HUDEP-2 (cell line): ENCODE measurements at regions not wholly inside any gene's neighbourhood (a gene's known extent, or its start where the extent isn't known, plus 50 kb on each side); places are given as distances from the start of the nearest gene placed in this dataset.

Source experiments
- DNase-seq, 76 experiments: peaks; one replicate each; lab custom pipeline; 2025; ENCODE audit not compliant: unreplicated experiment in 76 of 76; lab: John Stamatoyannopoulos, UW

DNA sequence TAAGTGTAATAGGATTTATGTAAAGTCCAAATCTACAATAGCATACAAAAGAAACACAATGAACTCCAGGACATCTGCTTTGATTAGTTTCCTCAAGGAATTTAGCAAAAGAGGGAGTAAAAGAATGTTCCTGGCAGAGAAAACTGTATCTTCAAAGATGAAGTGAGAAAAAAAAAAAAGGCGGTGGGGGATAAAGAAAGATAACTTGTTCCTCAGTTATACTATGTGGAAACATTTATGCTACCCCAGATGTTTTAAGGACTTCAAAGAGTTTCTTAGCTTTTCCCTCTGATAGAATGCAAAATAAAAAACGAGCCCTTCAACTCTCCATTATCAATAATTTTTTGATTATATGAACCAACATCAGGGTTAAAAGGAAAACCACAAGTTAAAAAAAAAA lies 908.9 kb upstream of the ADGRL2 start:
- DNase-seq = no peak

DNA sequence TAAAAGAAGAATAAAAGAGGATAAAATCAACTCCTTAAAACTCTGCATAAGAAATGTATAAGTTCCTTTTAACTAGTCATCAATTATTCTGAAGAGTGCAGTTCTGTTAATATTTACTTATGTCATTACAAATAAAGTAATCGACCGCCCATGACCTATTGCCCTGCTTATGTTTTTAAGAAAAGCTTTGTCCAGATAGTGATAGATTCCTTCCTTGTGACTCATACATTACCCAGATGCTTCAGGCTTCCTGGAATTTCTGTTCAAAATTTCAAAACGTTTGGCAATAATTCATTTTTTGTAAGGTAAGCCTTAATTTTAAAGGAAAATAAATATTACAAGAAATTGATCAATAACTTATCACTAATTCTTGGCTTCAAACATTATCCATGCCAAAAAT lies 918.2 kb upstream of the ADGRL2 start:
- DNase-seq = no peak

DNA sequence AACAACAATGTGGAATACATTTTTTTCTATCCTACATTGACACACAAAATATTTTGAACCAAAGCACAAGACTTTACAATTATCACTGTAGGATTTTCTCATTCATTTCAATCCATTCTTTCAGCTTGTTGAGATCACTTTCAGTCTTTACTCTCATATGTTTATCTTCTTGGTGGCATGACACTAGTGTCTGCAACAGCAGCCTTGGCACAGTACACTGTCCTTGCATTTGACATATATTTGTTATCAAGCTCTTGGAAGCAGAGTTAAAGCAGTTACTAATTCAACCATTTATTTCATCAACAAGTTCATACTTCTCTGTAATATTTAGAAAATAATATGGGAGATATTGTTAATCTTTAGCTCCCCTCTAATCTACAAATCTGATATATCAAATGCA lies 922.4 kb upstream of the ADGRL2 start:
- DNase-seq = no peak

GRCh38 chr1:80876035-80876434 lies 924.7 kb upstream of the ADGRL2 start:
- DNase-seq = no peak

DNA sequence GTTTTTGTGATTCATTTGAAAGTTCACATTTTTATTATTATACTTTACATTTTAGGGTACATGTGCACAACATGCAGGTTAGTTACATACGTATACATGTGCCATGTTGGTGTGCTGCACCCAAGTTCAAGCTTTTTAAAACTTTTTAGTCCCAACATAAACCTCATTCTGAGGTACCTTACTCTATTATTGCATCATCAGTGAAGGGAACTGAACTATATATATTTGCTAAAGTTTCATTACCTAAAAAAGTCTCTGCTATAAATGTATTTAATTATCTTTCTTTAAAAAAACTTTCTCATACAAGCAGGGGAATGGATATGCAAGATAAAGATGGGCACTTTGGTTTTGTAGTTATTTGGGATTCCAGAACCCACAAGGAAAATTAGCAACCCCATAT lies 931.4 kb upstream of the ADGRL2 start:
- DNase-seq = no peak

- DNase-seq = no peak
These were observed 952.8 kb upstream of the ADGRL2 start for GRCh38 chr1:80847904-80848303.

DNA sequence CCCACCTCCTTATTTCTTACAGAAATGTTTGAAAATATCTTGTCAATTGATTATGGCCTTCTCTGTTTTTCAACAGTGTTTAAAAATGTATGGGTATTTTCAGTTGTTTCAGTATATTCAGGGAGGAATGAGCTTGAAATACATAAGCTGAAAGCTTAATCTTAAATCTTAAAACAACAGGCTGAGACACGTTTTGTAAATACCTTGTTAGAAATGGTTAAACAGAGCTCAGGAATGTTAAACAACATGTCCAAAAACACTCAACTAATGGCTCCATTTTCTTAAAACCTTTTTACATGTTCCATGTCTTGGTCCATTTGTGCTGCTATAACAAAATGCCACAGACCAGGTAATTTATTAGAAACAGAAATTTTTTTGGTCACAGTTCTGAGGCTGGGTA lies 953.8 kb upstream of the ADGRL2 start:
- DNase-seq = no peak

DNA sequence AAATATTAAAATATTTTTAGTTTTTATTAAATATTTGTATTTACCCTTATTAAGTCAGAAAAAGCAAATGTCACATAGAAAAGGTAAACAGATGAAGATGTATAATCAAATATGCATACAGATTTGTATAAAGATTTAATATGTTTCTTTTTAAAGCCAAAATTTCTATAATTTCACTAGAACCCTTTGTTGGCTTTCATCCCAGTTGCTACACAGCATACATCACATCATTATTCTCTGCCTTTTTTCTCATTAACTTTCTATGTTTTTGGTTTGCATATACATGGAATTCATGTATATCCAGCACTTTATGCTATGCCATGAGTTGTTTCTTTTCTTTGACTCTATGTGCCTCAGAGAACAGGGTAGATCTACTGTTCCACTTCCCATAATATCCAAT lies 957.9 kb upstream of the ADGRL2 start:
- DNase-seq = no peak

- no peak for DNase-seq
These were observed 959.5 kb upstream of the ADGRL2 start for GRCh38 chr1:80841261-80841660.

DNA sequence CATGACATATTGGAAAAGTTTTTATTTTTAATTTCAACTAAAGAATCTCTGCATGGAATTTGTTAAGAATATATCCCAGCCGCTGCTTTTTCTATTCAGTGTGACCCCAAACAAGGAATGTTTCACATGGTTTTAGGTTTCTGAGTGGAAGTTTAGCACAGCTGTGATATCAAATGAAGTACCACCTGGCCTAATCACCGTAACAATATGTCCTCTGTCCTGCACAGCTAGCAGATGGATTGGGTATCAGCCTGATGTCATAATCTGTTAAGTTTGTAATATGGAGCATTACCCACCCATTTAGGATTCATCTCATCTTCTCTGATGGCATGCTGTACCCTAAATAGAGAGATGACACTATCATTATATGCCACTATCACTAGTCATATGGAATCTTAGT lies 963.7 kb upstream of the ADGRL2 start:
- DNase-seq = no peak

- DNase-seq = no peak
These were observed 964.2 kb upstream of the ADGRL2 start for GRCh38 chr1:80836505-80836904.

GRCh38 chr1:80827666-80828065 lies 973.1 kb upstream of the ADGRL2 start:
- no peak for DNase-seq

DNA sequence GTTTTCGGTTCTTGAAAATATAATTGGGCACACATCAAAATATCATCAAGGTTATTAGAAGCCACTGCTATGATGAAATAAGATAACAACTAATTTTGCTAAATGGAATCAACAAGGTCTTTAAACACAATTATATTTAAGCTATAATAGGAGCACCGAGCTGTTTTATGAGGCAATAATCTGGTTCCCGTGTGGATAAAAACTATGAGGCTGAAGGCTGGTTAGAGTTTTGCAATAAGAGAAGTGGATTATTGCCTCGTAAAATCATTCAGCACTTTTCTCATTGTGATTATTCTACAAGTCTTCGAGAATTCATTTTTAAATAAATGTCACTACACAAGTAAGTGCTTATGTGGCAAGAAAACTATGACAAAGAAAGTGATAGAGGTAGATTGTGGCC lies 975.7 kb upstream of the ADGRL2 start:
- DNase-seq = no peak

- DNase-seq = no peak
These were observed 982.5 kb upstream of the ADGRL2 start for GRCh38 chr1:80818211-80818610.

GRCh38 chr1:80807981-80808380 lies 992.8 kb upstream of the ADGRL2 start:
- no peak for DNase-seq

- DNase-seq = no peak
These were observed 994.3 kb upstream of the ADGRL2 start for GRCh38 chr1:80806431-80806830.

DNA sequence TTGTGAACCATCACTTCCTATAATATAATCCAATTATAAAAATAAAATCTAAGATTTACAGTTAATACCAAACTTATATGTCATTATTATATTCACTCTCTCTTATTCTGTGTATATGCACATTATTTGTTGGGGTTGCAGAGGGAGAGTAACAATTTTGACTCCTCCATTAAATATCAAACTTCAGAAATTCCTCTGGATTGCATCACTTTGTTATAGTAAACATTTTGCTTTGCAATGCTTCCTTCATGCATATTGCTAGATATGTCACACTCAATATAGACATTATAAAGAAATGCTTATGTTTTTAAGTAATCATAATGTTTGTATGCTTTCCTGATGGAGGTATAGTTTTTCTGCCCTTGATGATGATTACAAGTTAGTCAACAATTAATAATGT lies 999.0 kb upstream of the ADGRL2 start:
- no peak for DNase-seq

- no peak for DNase-seq
These were observed 1001.3 kb upstream of the ADGRL2 start for GRCh38 chr1:80799457-80799856.

- DNase-seq = no peak
These were observed 1021.5 kb upstream of the ADGRL2 start for GRCh38 chr1:80779275-80779674.

DNA sequence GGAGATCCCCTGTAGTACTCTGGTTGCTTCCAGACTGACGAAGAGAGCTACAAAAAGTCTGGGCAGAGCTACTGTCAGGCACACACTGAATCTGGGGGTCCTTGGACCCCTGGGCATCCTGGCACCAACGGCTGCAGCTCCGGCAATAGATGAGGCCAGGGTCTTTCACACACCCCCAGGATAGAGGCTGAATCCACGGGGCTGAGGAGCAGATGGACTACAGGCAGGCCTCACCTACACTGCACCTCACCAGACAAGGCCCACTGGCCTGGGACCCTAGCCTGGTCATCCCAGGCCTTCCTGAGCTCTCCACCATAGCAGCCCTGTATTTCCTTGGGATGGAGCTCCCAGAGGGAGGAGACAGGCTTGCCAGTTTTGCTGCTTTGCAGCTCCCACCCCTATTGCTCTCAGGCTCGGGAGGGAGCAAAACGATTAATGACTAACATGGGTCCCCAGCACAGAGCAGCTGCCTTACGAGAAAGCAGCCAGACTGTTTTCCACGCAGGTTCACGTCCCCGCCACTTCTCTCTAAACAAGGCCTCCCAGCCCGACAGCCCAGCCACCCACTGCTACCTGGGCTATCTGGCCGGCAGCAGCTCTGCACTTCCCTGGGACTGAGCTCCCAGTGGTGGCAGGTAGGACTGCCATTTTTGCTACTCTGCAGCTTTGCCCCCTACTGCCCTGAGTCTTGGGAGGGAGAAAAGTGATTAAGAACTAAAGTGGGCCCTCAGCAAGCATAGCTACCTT lies 1022.5 kb upstream of the ADGRL2 start:
- no peak for DNase-seq

- no peak for DNase-seq
These were observed 1024.5 kb upstream of the ADGRL2 start for GRCh38 chr1:80776266-80776665.

DNA sequence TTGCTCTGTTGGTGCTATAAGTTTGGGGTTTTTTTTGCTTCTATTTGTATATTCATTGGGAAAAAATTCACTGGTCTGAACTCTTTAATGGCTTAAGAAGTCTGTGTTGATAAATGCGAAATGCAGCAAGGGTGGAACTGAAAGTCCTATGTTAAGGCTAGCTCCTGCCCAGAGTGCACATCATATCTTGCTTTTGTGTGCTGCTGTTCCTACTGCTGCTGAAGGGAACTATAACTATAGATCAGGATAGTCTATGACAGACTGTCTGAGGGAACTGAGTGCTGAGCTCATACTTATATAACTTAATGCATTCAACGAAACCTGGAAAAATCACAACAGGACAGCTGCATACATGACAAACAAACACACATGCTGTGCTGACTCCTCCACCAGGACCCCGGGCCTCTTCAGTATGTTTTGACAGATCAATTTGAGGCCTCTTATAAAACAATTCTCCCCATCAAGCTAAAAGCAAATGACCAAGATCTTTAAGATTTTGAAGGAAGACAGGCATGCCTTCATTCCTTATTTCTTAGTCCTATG lies 1031.5 kb upstream of the ADGRL2 start:
- DNase-seq = no peak

- no peak for DNase-seq
These were observed 1033.0 kb upstream of the ADGRL2 start for GRCh38 chr1:80767711-80768110.
